GM12878 (cell line): ENCODE measurements at regions not wholly inside any gene's neighbourhood (a gene's known extent, or its start where the extent isn't known, plus 50 kb on each side); places are given as distances from the start of the nearest gene placed in this dataset.

Experiments
- ATAC-seq: fragments of 200-7000 bp; cut with Tn5 transposase; 3 replicates; pipeline ENCODE4 v1.9.1; 2020; ENCODE audit warnings: mild to moderate bottlenecking, moderate library complexity
- BruUV-seq: library from RNA; stranded (reverse); fragments of 400-500 nt; replicated peaks from 2 replicates; lab custom pipeline; 2021; lab: Mats Ljungman, UMichigan
- CTCF ChIA-PET: fragments of 300-600 bp; sonication (Branson Sonifier 250); formaldehyde crosslinking; extraction: SDS; loops from one replicate; lab custom pipeline; 2021; ENCODE audit warnings: inconsistent platforms; lab: Yijun Ruan, JAX
- POLR2A ChIA-PET: fragments of 350-600 bp; formaldehyde crosslinking; extraction: SDS; loops from one replicate; lab custom pipeline; 2021; ENCODE audit warnings: inconsistent platforms; lab: Charles Lee
- RAD21 ChIA-PET: fragments of 300-600 bp; sonication (Branson Sonifier 250); formaldehyde crosslinking; loops from one replicate; lab custom pipeline; 2023; ENCODE audit warnings: antibody characterized with exemption; ENCODE audit not compliant: unreplicated experiment; lab: Charles Lee
- SMC1A ChIA-PET: fragments of 300-600 bp; sonication (Branson Sonifier 250); formaldehyde crosslinking; loops from one replicate; lab custom pipeline; 2023; ENCODE audit not compliant: unreplicated experiment, uncharacterized antibody; lab: Charles Lee
- DNase-seq: peaks from one replicate; pipeline ENCODE4 v3.0.0-alpha.2; 2011; ENCODE audit warnings: low read depth, low spot score
- FAIRE-seq: peaks from 3 replicates; lab custom pipeline; 2011; peaks lifted over from hg19 to GRCh38; lab: Jason Lieb, UNC
- H2AFZ ChIP-seq: 2 replicates; pipeline ENCODE4 v1.6.0; 2011; ENCODE audit warnings: low read depth, low read length, control low read depth; ENCODE audit not compliant: control insufficient read depth
- H3K27ac ChIP-seq: 2 replicates; pipeline ENCODE4 v1.5.1; 2011; ENCODE audit warnings: control low read depth; ENCODE audit not compliant: control insufficient read depth, insufficient read depth
- H3K27me3 ChIP-seq, 2 experiments: replicated peaks in 1 of 2; 2 replicates each; pipeline versions ENCODE4 v1.6.0 to v1.6.1; 2011; ENCODE audit warnings: low read length in 1 of 2; ENCODE audit not compliant: control insufficient read depth in 2 of 2, insufficient read depth in 2 of 2
- H3K36me3 ChIP-seq, 2 experiments: 2 replicates each; pipeline ENCODE4 v1.5.1; 2011; ENCODE audit warnings: low read length in 1 of 2; ENCODE audit not compliant: control insufficient read depth in 2 of 2, insufficient read depth in 2 of 2
- H3K4me1 ChIP-seq: 2 replicates; pipeline ENCODE4 v1.6.1; 2011; ENCODE audit warnings: mild to moderate bottlenecking, low read length, moderate library complexity, mixed read lengths; ENCODE audit not compliant: control insufficient read depth, insufficient read depth
- H3K4me2 ChIP-seq: 2 replicates; pipeline ENCODE4 v1.6.0; 2011; ENCODE audit warnings: control low read depth; ENCODE audit not compliant: control insufficient read depth, insufficient read depth
- H3K4me3 ChIP-seq: fragments of 200-600 bp; sonication (generic); 2 replicates; pipeline ENCODE4 v1.5.1; 2016
- H3K79me2 ChIP-seq: 2 replicates; pipeline ENCODE4 v1.6.0; 2011; ENCODE audit warnings: low read length; ENCODE audit not compliant: control insufficient read depth, insufficient read depth
- H3K9ac ChIP-seq: 2 replicates; pipeline ENCODE4 v1.8.0; 2011; ENCODE audit warnings: low read length, control low read depth, mixed read lengths; ENCODE audit not compliant: control insufficient read depth, insufficient read depth
- H3K9me3 ChIP-seq: replicated peaks from 3 replicates; pipeline ENCODE4 v1.5.1; 2011; ENCODE audit warnings: mild to moderate bottlenecking, low read length; ENCODE audit not compliant: control insufficient read depth, insufficient read depth
- H4K20me1 ChIP-seq: 2 replicates; pipeline ENCODE4 v1.6.0; 2011; ENCODE audit not compliant: control insufficient read depth, insufficient read depth
- ASH2L ChIP-seq: fragments of 300-600, 200-600 bp; sonication (generic); IDR thresholded peaks from 2 replicates; pipeline ENCODE4 v1.6.1; 2017; ENCODE audit warnings: low read depth, mild to moderate bottlenecking, borderline replicate concordance
- BCL3 ChIP-seq: IDR thresholded peaks from 2 replicates; pipeline ENCODE4 v1.6.1; 2011; ENCODE audit warnings: borderline replicate concordance, low read depth, mild to moderate bottlenecking, moderate library complexity, low read length; ENCODE audit not compliant: insufficient read depth, poor library complexity, severe bottlenecking
- CTCF ChIP-seq, 3 experiments: IDR thresholded peaks in 2 of 3; conservative IDR thresholded peaks in 1 of 3; 2 replicates each; pipeline ENCODE4 v1.5.1; 2011; ENCODE audit warnings: low read depth in 3 of 3, low read length in 3 of 3, mild to moderate bottlenecking in 3 of 3, control low read depth in 2 of 3, moderate library complexity in 2 of 3, inconsistent platforms in 1 of 3, mixed read lengths in 1 of 3; ENCODE audit not compliant: control insufficient read depth in 2 of 3, insufficient read depth in 1 of 3; ENCODE audit errors: extremely low read depth in 1 of 3
- E2F8 ChIP-seq: fragments of 450-650 bp; IDR thresholded peaks from 2 replicates; pipeline ENCODE4 v1.6.1; 2018; ENCODE audit warnings: mild to moderate bottlenecking, low read depth, moderate library complexity; ENCODE audit not compliant: partially characterized antibody
- IRF4 ChIP-seq: IDR thresholded peaks from 2 replicates; pipeline ENCODE4 v1.6.1; 2011; ENCODE audit warnings: low read depth, low read length
- KAT2A ChIP-seq: conservative IDR thresholded peaks from 2 replicates; pipeline ENCODE4 v1.6.1; 2011; ENCODE audit warnings: low read depth, low read length; ENCODE audit not compliant: control insufficient read depth
- MTA2 ChIP-seq: fragments of 450-650 bp; IDR thresholded peaks from 2 replicates; pipeline ENCODE4 v1.6.1; 2016; ENCODE audit warnings: low read depth, mild to moderate bottlenecking, moderate library complexity
- RUNX3 ChIP-seq: IDR thresholded peaks from 2 replicates; pipeline ENCODE4 v1.6.1; 2012; ENCODE audit warnings: low read length, inconsistent platforms
- SMAD1 ChIP-seq: fragments of 450-650 bp; IDR thresholded peaks from 2 replicates; pipeline ENCODE4 v1.6.1; 2018; ENCODE audit warnings: mild to moderate bottlenecking, low read depth; ENCODE audit not compliant: partially characterized antibody
- SMARCA5 ChIP-seq: fragments of 450-650 bp; IDR thresholded peaks from 2 replicates; pipeline ENCODE4 v1.6.1; 2017; ENCODE audit warnings: mild to moderate bottlenecking
- ZBTB11 ChIP-seq: fragments of 450-650 bp; formaldehyde crosslinking; IDR thresholded peaks from 2 replicates; pipeline ENCODE4 v1.5.0; 2022; ENCODE audit warnings: mild to moderate bottlenecking, missing genetic modification characterization
- WGBS: methylation state at CpG from one replicate; pipeline ENCODE4 v1.1.6; 2016; ENCODE audit warnings: low lambda C conversion rate; ENCODE audit not compliant: insufficient replicate concordance, insufficient coverage; ENCODE audit errors: missing lambda C conversion rate; 5-methylcytosine and 5-hydroxymethylcytosine counted together
- in situ Hi-C: fragments of 300-500 bp; cut with MboI; formaldehyde crosslinking; loops from 9 replicates; pipeline ENCODE4 v1.14.3; 2018; ENCODE audit warnings: mixed read lengths
- intact Hi-C: fragments of 100-400 bp; cut with micrococcal nuclease; formaldehyde crosslinking; loops from one replicate; pipeline ENCODE4 v1.14.2; 2022; ENCODE audit not compliant: unreplicated experiment

GRCh38 chr21:35390013-35390776 lies 341.1 kb upstream of the RUNX1 start:
- H3K4me2 ChIP-seq, result no peak overlapping the region
- H4K20me1 ChIP-seq, result no peaks in the 10 kb centered on the region
- H3K79me2 ChIP-seq, result no peaks in the 10 kb centered on the region
- no peaks in the 10 kb centered on the region for H3K36me3 ChIP-seq
- no peak overlapping the region for H3K9ac ChIP-seq
- ChIA-PET SMC1A (no interaction called here), POLR2A (no interaction called here), CTCF (interaction anchor here (0.7 kb wide), 1 partner anchor 10 kb away, joined by 3 read pairs; no protein-coding TSS in a partner anchor), RAD21 (interaction anchor here (1.5 kb wide), 1 partner anchor 8 kb away, joined by 4 read pairs; no protein-coding TSS in a partner anchor)
- no peak overlapping the region for H3K4me3 ChIP-seq
- no peak for ATAC-seq
- no peak overlapping the region for H3K27ac ChIP-seq
- no peak overlapping the region for H2AFZ ChIP-seq
- BruUV-seq, result no TSS peak
- intact Hi-C loops (loop anchor here (10.0 kb wide), 1 partner anchor 335 kb away; no protein-coding TSS in a partner anchor), in situ Hi-C loops (no loop called here)
- H3K4me1 ChIP-seq, result no peaks in the 10 kb centered on the region
- H3K9me3 ChIP-seq, result no peaks in the 10 kb centered on the region
- WGBS, result 42% methylated on average over 5 of the region's 5 CpGs
- FAIRE-seq, result no peak
- H3K27me3 ChIP-seq, result no peaks in the 10 kb centered on the region; a peak in 1 of 4 replicates
- DNase-seq, result no peak
- TF ChIP-seq SMARCA5 (no peak), IRF4 (no peak), CTCF (IDR thresholded peaks at IDR 0.05 in 2 of 3, conservative IDR thresholded peaks at IDR 0.05 in 1 of 3; ENCODE audit: control insufficient read depth in 2 of 3, extremely low read depth in 1 of 3, insufficient read depth in 1 of 3, low read depth in 3 of 3, low read length in 3 of 3) (no peak), RUNX3 (no peak), ASH2L (no peak), MTA2 (no peak), BCL3 (no peak), SMAD1 (no peak), E2F8 (no peak), ZBTB11 (CRISPR knock-in tag) (no peak), KAT2A (no peak)
